ENCODE measurements at regions not wholly inside any gene's neighbourhood (a gene's known extent, or its start where the extent isn't known, plus 50 kb on each side); places are given as distances from the start of the nearest gene placed in this dataset.

DNA sequence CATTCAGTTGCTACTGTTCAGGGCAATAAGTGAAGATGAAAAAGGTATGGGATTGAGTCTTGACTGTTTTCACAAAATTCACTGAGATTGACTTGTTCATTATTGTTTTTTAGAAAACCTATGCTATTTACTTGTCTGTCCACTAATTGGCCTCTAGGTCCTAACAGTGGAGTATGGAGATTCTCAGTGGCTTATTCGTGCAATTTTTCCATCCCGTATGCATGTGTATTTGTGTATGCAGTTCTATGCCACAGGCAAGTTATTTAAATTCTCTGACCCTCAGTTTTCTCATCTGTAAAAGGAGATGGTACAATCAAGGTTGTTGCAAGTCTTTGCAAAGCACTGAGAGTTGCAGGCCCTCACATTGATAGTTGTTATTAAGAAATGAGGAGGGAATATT is 151.0 kb downstream of the BBOX1 start:
- BruUV-seq (replicated peaks), result no TSS peak
- intact Hi-C loops (cut with micrococcal nuclease; ENCODE audit: unreplicated experiment), result no loop called here
- CTCF ChIA-PET, result no interaction called here
- POLR2A ChIA-PET (ENCODE audit: low non-redundant PET), result no interaction called here
- Histone ChIP-seq H3K27ac (ENCODE audit: low read depth, low read length, poor library complexity, severe bottlenecking) (no peak overlapping the region), H3K4me1 (ENCODE audit: insufficient read depth, low read length, poor library complexity, severe bottlenecking) (peaks cover 10% of the 10 kb centered on the region), H3K9me3 (ENCODE audit: low read depth, low read length, poor library complexity, severe bottlenecking) (no peaks in the 10 kb centered on the region), H3K27me3 (replicated peaks; ENCODE audit: insufficient read depth, low read depth, low read length, poor library complexity) (no peaks in the 10 kb centered on the region), H3K4me3 (ENCODE audit: low read depth, low read length, poor library complexity, severe bottlenecking) (no peak overlapping the region), H3K36me3 (ENCODE audit: insufficient read depth, low read length, poor library complexity, severe bottlenecking) (no peaks in the 10 kb centered on the region)
- TF ChIP-seq EZH2 (IDR thresholded peaks at IDR 0.05; ENCODE audit: borderline replicate concordance, low read depth, low read length, poor library complexity, severe bottlenecking), result no peak
- TF ChIP-seq CTCF (conservative IDR thresholded peaks at IDR 0.05; ENCODE audit: low read depth, low read length), result no peak
- no peak for DNase-seq (ENCODE audit: low spot score)

- TF ChIP-seq EZH2 (IDR thresholded peaks at IDR 0.05; ENCODE audit: borderline replicate concordance, low read depth, low read length, poor library complexity, severe bottlenecking) (no peak), CTCF (conservative IDR thresholded peaks at IDR 0.05; ENCODE audit: low read depth, low read length) (no peak)
- H3K4me3 ChIP-seq (ENCODE audit: low read depth, low read length, poor library complexity, severe bottlenecking), result no peak overlapping the region
- intact Hi-C loops (cut with micrococcal nuclease; ENCODE audit: unreplicated experiment), result loop anchor here (5.0 kb wide), 1 partner anchor 64 kb away; no protein-coding TSS in a partner anchor
- POLR2A ChIA-PET (ENCODE audit: low non-redundant PET), result no interaction called here
- peaks cover 11% of the 10 kb centered on the region for H3K4me1 ChIP-seq (ENCODE audit: insufficient read depth, low read length, poor library complexity, severe bottlenecking)
- BruUV-seq (replicated peaks), result no TSS peak
- H3K27ac ChIP-seq (ENCODE audit: low read depth, low read length, poor library complexity, severe bottlenecking), result no peak overlapping the region
- H3K36me3 ChIP-seq (ENCODE audit: insufficient read depth, low read length, poor library complexity, severe bottlenecking), result no peaks in the 10 kb centered on the region
- H3K27me3 ChIP-seq (replicated peaks; ENCODE audit: insufficient read depth, low read depth, low read length, poor library complexity), result no peaks in the 10 kb centered on the region
- DNase-seq (ENCODE audit: low spot score), result no peak
- no peaks in the 10 kb centered on the region for H3K9me3 ChIP-seq (ENCODE audit: low read depth, low read length, poor library complexity, severe bottlenecking)
- CTCF ChIA-PET, result no interaction called here
Measured at GRCh38 chr11:27188696-27189095, 148.1 kb downstream of the BBOX1 start.

GRCh38 chr11:27187848-27188621 is 147.4 kb downstream of the BBOX1 start:
- no peak for DNase-seq (ENCODE audit: low spot score)
- ChIA-PET POLR2A (ENCODE audit: low non-redundant PET) (no interaction called here), CTCF (interaction anchor here (2.7 kb wide), 1 partner anchor 108 kb away, joined by 13 read pairs; no protein-coding TSS in a partner anchor)
- no peaks in the 10 kb centered on the region for H3K9me3 ChIP-seq (ENCODE audit: low read depth, low read length, poor library complexity, severe bottlenecking)
- BruUV-seq (replicated peaks), result no TSS peak
- no peak overlapping the region for H3K27ac ChIP-seq (ENCODE audit: low read depth, low read length, poor library complexity, severe bottlenecking)
- H3K27me3 ChIP-seq (replicated peaks; ENCODE audit: insufficient read depth, low read depth, low read length, poor library complexity), result no peaks in the 10 kb centered on the region
- intact Hi-C loops (cut with micrococcal nuclease; ENCODE audit: unreplicated experiment), result loop anchor here (5.0 kb wide), 1 partner anchor 64 kb away; no protein-coding TSS in a partner anchor
- no peak overlapping the region for H3K4me3 ChIP-seq (ENCODE audit: low read depth, low read length, poor library complexity, severe bottlenecking)
- TF ChIP-seq CTCF (conservative IDR thresholded peaks at IDR 0.05; ENCODE audit: low read depth, low read length) (no peak), EZH2 (IDR thresholded peaks at IDR 0.05; ENCODE audit: borderline replicate concordance, low read depth, low read length, poor library complexity, severe bottlenecking) (no peak)
- no peaks in the 10 kb centered on the region for H3K36me3 ChIP-seq (ENCODE audit: insufficient read depth, low read length, poor library complexity, severe bottlenecking)
- peaks cover 11% of the 10 kb centered on the region for H3K4me1 ChIP-seq (ENCODE audit: insufficient read depth, low read length, poor library complexity, severe bottlenecking)
